ENCODE measurements at regions not wholly inside any gene's neighbourhood (a gene's known extent, or its start where the extent isn't known, plus 50 kb on each side); places are given as distances from the start of the nearest gene placed in this dataset.

DNA sequence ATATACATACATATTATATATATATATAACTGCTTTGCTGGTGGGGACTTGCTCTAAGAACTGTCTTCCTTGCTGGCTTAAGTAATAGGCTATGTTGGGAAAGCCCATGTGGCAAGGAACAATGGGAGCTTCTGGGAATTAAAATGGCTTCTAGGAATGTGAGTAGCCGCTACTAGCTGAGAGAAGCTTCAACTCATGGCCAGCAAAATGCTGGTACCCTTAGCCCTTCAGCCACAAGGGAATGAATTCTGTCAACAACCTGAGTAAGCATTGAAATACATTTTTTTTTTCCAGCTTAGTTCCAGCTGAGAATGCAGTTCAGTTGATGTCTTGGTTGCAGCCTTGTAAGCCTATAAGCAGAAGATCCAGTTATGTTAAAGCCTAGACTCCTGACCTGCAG, 911.7 kb upstream of the MAP3K7 start:
- H3K27me3 ChIP-seq (ENCODE audit: insufficient read depth, poor library complexity, severe bottlenecking) = no peaks in the 10 kb centered on the region
- DNase-seq (ENCODE audit: low read depth in 1 of 2, low spot score in 1 of 2) = no peak
- TF ChIP-seq CTCF (IDR thresholded peaks at IDR 0.05; ENCODE audit: insufficient read depth, low read length) = no peak
- TF ChIP-seq POLR2AphosphoS5 (IDR thresholded peaks at IDR 0.05; ENCODE audit: low read depth) = no peak
- TF ChIP-seq, protein P1, sequence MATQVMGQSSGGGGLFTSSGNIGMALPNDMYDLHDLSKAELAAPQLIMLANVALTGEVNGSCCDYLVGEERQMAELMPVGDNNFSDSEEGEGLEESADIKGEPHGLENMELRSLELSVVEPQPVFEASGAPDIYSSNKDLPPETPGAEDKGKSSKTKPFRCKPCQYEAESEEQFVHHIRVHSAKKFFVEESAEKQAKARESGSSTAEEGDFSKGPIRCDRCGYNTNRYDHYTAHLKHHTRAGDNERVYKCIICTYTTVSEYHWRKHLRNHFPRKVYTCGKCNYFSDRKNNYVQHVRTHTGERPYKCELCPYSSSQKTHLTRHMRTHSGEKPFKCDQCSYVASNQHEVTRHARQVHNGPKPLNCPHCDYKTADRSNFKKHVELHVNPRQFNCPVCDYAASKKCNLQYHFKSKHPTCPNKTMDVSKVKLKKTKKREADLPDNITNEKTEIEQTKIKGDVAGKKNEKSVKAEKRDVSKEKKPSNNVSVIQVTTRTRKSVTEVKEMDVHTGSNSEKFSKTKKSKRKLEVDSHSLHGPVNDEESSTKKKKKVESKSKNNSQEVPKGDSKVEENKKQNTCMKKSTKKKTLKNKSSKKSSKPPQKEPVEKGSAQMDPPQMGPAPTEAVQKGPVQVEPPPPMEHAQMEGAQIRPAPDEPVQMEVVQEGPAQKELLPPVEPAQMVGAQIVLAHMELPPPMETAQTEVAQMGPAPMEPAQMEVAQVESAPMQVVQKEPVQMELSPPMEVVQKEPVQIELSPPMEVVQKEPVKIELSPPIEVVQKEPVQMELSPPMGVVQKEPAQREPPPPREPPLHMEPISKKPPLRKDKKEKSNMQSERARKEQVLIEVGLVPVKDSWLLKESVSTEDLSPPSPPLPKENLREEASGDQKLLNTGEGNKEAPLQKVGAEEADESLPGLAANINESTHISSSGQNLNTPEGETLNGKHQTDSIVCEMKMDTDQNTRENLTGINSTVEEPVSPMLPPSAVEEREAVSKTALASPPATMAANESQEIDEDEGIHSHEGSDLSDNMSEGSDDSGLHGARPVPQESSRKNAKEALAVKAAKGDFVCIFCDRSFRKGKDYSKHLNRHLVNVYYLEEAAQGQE (IDR thresholded peaks at IDR 0.05; ENCODE audit: insufficient replicate concordance, low read depth) = no peak
- TF ChIP-seq GABPA (IDR thresholded peaks at IDR 0.05; ENCODE audit: low read depth) = no peak
- no peak for TF ChIP-seq SPI1 (IDR thresholded peaks at IDR 0.05; ENCODE audit: borderline replicate concordance, low read depth)
- H3K27ac ChIP-seq (replicated peaks) = no peak overlapping the region
- H3K4me3 ChIP-seq (replicated peaks; ENCODE audit: insufficient read depth, low read length) = no peak overlapping the region

- Histone ChIP-seq H3K4me3 (replicated peaks; ENCODE audit: insufficient read depth, low read length) (no peak overlapping the region), H3K27me3 (ENCODE audit: insufficient read depth, poor library complexity, severe bottlenecking) (no peaks in the 10 kb centered on the region), H3K27ac (replicated peaks) (no peak overlapping the region)
- TF ChIP-seq, protein P1 (IDR thresholded peaks at IDR 0.05; ENCODE audit: insufficient replicate concordance, low read depth) = no peak
- DNase-seq (ENCODE audit: low read depth in 1 of 2, low spot score in 1 of 2) = no peak
Measured at GRCh38 chr6:91497770-91498169, 910.9 kb upstream of the MAP3K7 start.

DNA sequence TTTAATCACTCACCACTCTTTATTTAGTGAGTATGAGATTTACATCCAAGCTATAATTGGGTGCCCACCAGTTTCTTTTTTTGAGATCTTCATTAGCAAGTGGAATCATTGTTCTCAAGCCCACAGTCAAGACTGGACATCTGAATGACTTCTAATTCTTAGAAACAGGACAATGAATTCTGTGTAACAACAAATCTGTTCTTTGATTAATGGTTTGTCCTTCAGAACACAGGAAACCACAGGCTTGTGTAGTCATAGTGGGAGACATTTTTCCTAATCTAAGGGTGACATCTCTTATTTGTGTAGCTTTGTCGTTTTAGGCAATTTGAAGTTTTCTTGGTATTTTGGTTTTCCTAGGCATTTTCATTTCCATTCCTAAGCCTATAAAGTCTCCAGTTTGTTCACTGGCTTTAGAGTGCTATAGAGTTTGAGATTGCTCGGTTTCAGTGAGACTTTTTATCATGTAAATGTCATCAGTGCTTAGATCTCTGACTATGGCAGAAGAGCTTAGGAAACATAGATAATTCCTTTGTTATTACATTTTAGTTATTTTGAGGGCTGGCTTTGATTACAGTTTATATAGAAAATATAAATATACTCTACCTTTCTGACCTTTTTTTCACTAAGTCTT, 903.9 kb upstream of the MAP3K7 start:
- DNase-seq (ENCODE audit: low read depth in 1 of 2, low spot score in 1 of 2) = no peak
- H3K4me3 ChIP-seq (replicated peaks; ENCODE audit: insufficient read depth, low read length) = no peak overlapping the region
- no peak for TF ChIP-seq CTCF (IDR thresholded peaks at IDR 0.05; ENCODE audit: insufficient read depth, low read length)
- H3K27me3 ChIP-seq (ENCODE audit: insufficient read depth, poor library complexity, severe bottlenecking) = no peaks in the 10 kb centered on the region
- no peak overlapping the region for H3K27ac ChIP-seq (replicated peaks)

DNA sequence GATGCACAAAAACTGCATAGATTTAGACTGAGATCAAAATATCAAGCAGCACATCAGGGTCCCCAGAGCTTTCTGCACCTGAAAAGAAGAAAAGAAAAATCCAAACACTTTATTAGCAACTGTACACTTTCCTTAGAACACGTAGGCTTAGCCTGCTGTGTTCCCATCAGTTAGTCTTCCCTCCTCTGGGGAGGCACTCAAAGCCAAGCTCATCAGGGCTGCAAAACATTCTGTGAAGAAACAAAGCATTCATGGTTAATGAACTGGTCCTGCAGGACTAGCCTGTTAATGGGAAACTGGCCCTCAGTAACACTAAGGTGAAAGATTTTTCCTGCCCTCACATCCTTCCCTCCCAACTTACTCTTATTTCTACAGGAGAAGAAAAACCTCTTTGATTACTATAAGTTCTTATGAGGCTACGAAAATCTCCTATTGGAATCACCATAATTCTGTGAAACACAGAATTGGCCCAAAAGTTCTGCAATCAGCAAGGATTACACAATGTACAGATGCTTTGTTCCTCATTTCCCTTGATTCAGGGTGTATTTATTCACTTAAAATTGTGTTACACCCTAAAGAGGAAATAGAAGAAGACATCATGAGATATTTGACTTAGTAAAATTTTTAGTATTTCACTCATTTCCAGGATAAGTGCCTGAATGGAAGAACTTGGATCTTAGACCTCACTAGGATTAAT, 901.0 kb upstream of the MAP3K7 start:
- DNase-seq (ENCODE audit: low read depth in 1 of 2, low spot score in 1 of 2) = no peak
- Histone ChIP-seq H3K27me3 (ENCODE audit: insufficient read depth, poor library complexity, severe bottlenecking) (no peaks in the 10 kb centered on the region), H3K4me3 (replicated peaks; ENCODE audit: insufficient read depth, low read length) (no peak overlapping the region), H3K27ac (replicated peaks) (no peak overlapping the region)
- TF ChIP-seq, protein P1 (IDR thresholded peaks at IDR 0.05; ENCODE audit: insufficient replicate concordance, low read depth) = no peak
- TF ChIP-seq CTCF (IDR thresholded peaks at IDR 0.05; ENCODE audit: insufficient read depth, low read length) = no peak
- no peak for TF ChIP-seq SPI1 (IDR thresholded peaks at IDR 0.05; ENCODE audit: borderline replicate concordance, low read depth)
- no peak for TF ChIP-seq POLR2AphosphoS5 (IDR thresholded peaks at IDR 0.05; ENCODE audit: low read depth)
- TF ChIP-seq GABPA (IDR thresholded peaks at IDR 0.05; ENCODE audit: low read depth) = no peak
